Left lobe of liver (tissue), 2 donors: ENCODE measurements at regions not wholly inside any gene's neighbourhood (a gene's known extent, or its start where the extent isn't known, plus 50 kb on each side); places are given as distances from the start of the nearest gene placed in this dataset.

Source experiments
- ATAC-seq: fragments of 200-7000 bp; cut with Tn5 transposase; one replicate; pipeline ENCODE4 v1.9.1; 2020; ENCODE audit warnings: mild to moderate bottlenecking, moderate library complexity
- DNase-seq: peaks from one replicate; pipeline ENCODE4 v3.0.0-alpha.2; 2020; ENCODE audit warnings: low spot score
- donor health status: DM: no; HTN: no; CAD: no; lungs with moderate emphysema.
- donor health status: DM: no; HTN: yes; CAD: no.

GRCh38 chr15:100781961-100782530, 97.6 kb upstream of the ALDH1A3 start:
- DNase-seq (peak; percentile 15), ATAC-seq (no peak)

- DNase-seq (peak; percentile 16), ATAC-seq (no peak)
Measured at GRCh38 chr15:100783291-100783690, 96.3 kb upstream of the ALDH1A3 start.

- peak; percentile 33 for DNase-seq
- ATAC-seq = no peak
Measured at GRCh38 chr15:100783760-100784492, 95.7 kb upstream of the ALDH1A3 start.

- ATAC-seq = no peak
- DNase-seq = peak; percentile 6
Measured at GRCh38 chr15:100784493-100785180, 95.0 kb upstream of the ALDH1A3 start.

GRCh38 chr15:100785181-100786138, 94.2 kb upstream of the ALDH1A3 start:
- DNase-seq (peak; percentile 29), ATAC-seq (no peak)

GRCh38 chr15:100786139-100786531, 93.5 kb upstream of the ALDH1A3 start:
- ATAC-seq = no peak
- peak; percentile 5 for DNase-seq

- DNase-seq (peak; percentile 33), ATAC-seq (no peak)
Measured at GRCh38 chr15:100786901-100787566, 92.6 kb upstream of the ALDH1A3 start.

GRCh38 chr15:100787567-100788417, 91.8 kb upstream of the ALDH1A3 start:
- ATAC-seq (no peak), DNase-seq (peak; percentile 32)

- DNase-seq = peak; percentile 19
- ATAC-seq = no peak
Measured at GRCh38 chr15:100788418-100789105, 91.1 kb upstream of the ALDH1A3 start.

GRCh38 chr15:100790786-100791265, 88.8 kb upstream of the ALDH1A3 start:
- no peak for ATAC-seq

GRCh38 chr15:100794008-100794407, 85.6 kb upstream of the ALDH1A3 start:
- no peak for ATAC-seq
- no peak for DNase-seq

More at GRCh38 chr15:100790786-100791265, 88.8 kb upstream of the ALDH1A3 start:
- DNase-seq = no peak

GRCh38 chr15:100801256-100801900, 78.3 kb upstream of the ALDH1A3 start:
- no peak for DNase-seq
- ATAC-seq = no peak

GRCh38 chr15:100802421-100803170, 77.0 kb upstream of the ALDH1A3 start:
- ATAC-seq = no peak
- no peak for DNase-seq

GRCh38 chr15:100803171-100803440, 76.5 kb upstream of the ALDH1A3 start:
- DNase-seq (no peak), ATAC-seq (no peak)

- no peak for DNase-seq
- no peak for ATAC-seq
Measured at GRCh38 chr15:100806157-100806556, 73.5 kb upstream of the ALDH1A3 start.

GRCh38 chr15:100807028-100807427, 72.6 kb upstream of the ALDH1A3 start:
- DNase-seq (no peak), ATAC-seq (no peak)

GRCh38 chr15:100808691-100809090, 70.9 kb upstream of the ALDH1A3 start:
- ATAC-seq (no peak), DNase-seq (no peak)

- no peak for DNase-seq
- ATAC-seq = no peak
Measured at GRCh38 chr15:100809151-100809550, 70.5 kb upstream of the ALDH1A3 start.
